ENCODE measurements at regions not wholly inside any gene's neighbourhood (a gene's known extent, or its start where the extent isn't known, plus 50 kb on each side); places are given as distances from the start of the nearest gene placed in this dataset.

- in situ Hi-C loops (cut with MboI; ENCODE audit: low sequenced_read_pairs in 4 of 4) (no loop called here), intact Hi-C loops (cut with DNase I; ENCODE audit: low total_unique reads) (loop anchor here (2.0 to 5.0 kb wide), 5 partner anchors 17 to 304 kb away; partner anchors contain the start of gene NFIL3)
- peak overlapping the region; percentile 41 to 50 (median 42) for H3K4me3 ChIP-seq
- peak overlapping the region; percentile 80 to 90 (median 82) for H3K27ac ChIP-seq
- no peaks in the 10 kb centered on the region for H3K27me3 ChIP-seq
- ATAC-seq (peak; percentile 86 to 89), DNase-seq (peak; percentile 84 to 90)
- H3K36me3 ChIP-seq, result no peaks in the 10 kb centered on the region
- TF ChIP-seq CTCF (IDR thresholded peaks at IDR 0.05 in 4 of 5, conservative IDR thresholded peaks at IDR 0.05 in 1 of 5), result no peak
- TF ChIP-seq POLR2A (IDR thresholded peaks at IDR 0.05), result peak; percentile 55 to 70
- H3K9me3 ChIP-seq, result no peaks in the 10 kb centered on the region
- peaks cover 25 to 32% of the 10 kb centered on the region in 2 donors for H3K4me1 ChIP-seq
Measured at GRCh38 chr9:91117959-91118703, 243.6 kb downstream of the AUH start.

GRCh38 chr9:91118704-91119025, 243.1 kb downstream of the AUH start:
- H3K27ac ChIP-seq, result peak overlapping the region; percentile 80 to 90 (median 82)
- in situ Hi-C loops (cut with MboI; ENCODE audit: low sequenced_read_pairs in 4 of 4), result no loop called here
- H3K9me3 ChIP-seq, result no peaks in the 10 kb centered on the region
- peaks cover 25 to 32% of the 10 kb centered on the region in 2 donors for H3K4me1 ChIP-seq
- DNase-seq (no peak), ATAC-seq (peak in 1 of 2 donors; percentile 22)
- TF ChIP-seq POLR2A (IDR thresholded peaks at IDR 0.05) (no peak), CTCF (IDR thresholded peaks at IDR 0.05 in 4 of 5, conservative IDR thresholded peaks at IDR 0.05 in 1 of 5) (no peak)
- no peaks in the 10 kb centered on the region for H3K27me3 ChIP-seq
- intact Hi-C loops (cut with DNase I; ENCODE audit: low total_unique reads), result loop anchor here (2.0 to 5.0 kb wide), 5 partner anchors 18 to 304 kb away; partner anchors contain the start of gene NFIL3
- no peaks in the 10 kb centered on the region for H3K36me3 ChIP-seq
- peak overlapping the region; percentile 41 to 50 (median 42) for H3K4me3 ChIP-seq

DNA sequence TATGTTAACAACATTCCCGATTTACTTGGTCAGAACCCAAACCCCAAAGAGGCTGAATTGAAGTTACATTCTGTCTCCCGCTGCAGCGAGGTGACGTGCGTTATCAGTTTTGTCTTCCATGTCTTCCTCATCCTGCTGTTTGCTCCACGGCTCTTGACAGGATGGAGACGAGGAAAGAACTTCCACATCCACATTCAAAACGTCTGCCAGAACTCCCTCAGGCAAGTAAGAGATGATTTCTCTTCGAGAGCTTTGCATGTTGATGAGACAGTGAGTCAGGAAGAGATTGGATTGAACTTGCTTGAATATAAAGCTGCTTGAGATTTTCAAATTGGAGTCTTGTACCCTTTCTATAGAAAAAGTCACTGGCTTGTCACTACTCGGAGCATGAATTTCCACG, 242.6 kb downstream of the AUH start:
- ATAC-seq, result peak in 1 of 2 donors; percentile 10
- Histone ChIP-seq H3K27me3 (no peaks in the 10 kb centered on the region), H3K4me1 (peaks cover 25 to 32% of the 10 kb centered on the region in 2 donors), H3K4me3 (peak overlapping the region in 1 of 4 donors; percentile 42), H3K36me3 (no peaks in the 10 kb centered on the region), H3K27ac (peak overlapping the region; percentile 80 to 90 (median 82)), H3K9me3 (no peaks in the 10 kb centered on the region)
- TF ChIP-seq CTCF (IDR thresholded peaks at IDR 0.05 in 4 of 5, conservative IDR thresholded peaks at IDR 0.05 in 1 of 5), result no peak
- TF ChIP-seq POLR2A (IDR thresholded peaks at IDR 0.05), result no peak
- in situ Hi-C loops (cut with MboI; ENCODE audit: low sequenced_read_pairs in 4 of 4) (no loop called here), intact Hi-C loops (cut with DNase I; ENCODE audit: low total_unique reads) (loop anchor here (2.0 to 5.0 kb wide), 5 partner anchors 18 to 303 kb away; partner anchors contain the start of gene NFIL3)
- DNase-seq, result no peak

DNA sequence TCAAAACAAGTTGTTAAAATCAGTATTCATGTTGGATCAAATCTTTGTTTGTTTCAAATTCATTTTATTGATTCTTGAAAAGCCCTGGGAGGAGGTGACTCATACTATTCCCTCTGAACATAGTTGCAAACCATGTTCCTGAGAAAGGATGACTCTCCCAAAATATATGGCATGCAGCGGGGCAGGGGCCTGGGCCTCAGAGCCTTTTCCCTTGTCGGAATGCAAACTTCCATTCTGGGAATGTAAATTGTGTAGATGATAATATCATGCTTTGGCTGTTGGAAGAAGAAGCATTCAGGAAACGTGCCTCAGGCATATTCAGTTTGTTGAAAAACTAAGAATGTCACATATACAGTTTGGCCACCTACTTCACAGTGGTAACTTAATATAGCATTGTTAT, 242.0 kb downstream of the AUH start:
- Histone ChIP-seq H3K27ac (peak overlapping the region; percentile 80 to 90 (median 82)), H3K9me3 (no peaks in the 10 kb centered on the region), H3K4me3 (no peak overlapping the region), H3K4me1 (peaks cover 25 to 32% of the 10 kb centered on the region in 2 donors), H3K27me3 (no peaks in the 10 kb centered on the region), H3K36me3 (no peaks in the 10 kb centered on the region)
- in situ Hi-C loops (cut with MboI; ENCODE audit: low sequenced_read_pairs in 4 of 4) (no loop called here), intact Hi-C loops (cut with DNase I; ENCODE audit: low total_unique reads) (loop anchor here (2.0 to 5.0 kb wide), 6 partner anchors 19 to 303 kb away; partner anchors contain the start of gene NFIL3)
- TF ChIP-seq CTCF (IDR thresholded peaks at IDR 0.05 in 4 of 5, conservative IDR thresholded peaks at IDR 0.05 in 1 of 5) (no peak), POLR2A (IDR thresholded peaks at IDR 0.05) (no peak)
- DNase-seq, result no peak
- no peak for ATAC-seq
